ENCODE measurements at regions not wholly inside any gene's neighbourhood (a gene's known extent, or its start where the extent isn't known, plus 50 kb on each side); places are given as distances from the start of the nearest gene placed in this dataset.

DNA sequence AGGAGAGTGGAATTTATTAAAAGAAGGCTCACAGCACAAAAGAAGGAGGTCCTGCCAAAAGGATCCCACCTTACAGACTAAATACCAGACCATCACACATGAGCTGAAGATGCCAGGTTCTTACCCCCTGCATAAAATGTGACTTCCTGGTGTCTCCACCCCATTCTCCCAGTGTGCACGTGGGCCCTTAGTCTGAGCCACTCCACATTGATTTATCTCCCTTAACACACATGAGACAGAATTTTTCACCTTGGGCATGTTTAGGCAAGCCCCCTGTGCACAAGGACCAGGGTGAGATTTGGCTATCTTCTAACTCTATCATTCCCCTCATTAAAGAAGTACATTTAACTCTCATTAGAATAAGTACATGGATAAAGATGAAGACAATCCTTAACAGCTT is 916.7 kb downstream of the PLOD2 start:
- no peak for TF ChIP-seq CTCF (IDR thresholded peaks at IDR 0.05)
- TF ChIP-seq POLR2AphosphoS5 (IDR thresholded peaks at IDR 0.05) = no peak

Data from breast epithelium (tissue), 3 donors.